ENCODE measurements at regions not wholly inside any gene's neighbourhood (a gene's known extent, or its start where the extent isn't known, plus 50 kb on each side); places are given as distances from the start of the nearest gene placed in this dataset.

GRCh38 chr14:36083317-36083716, 93.2 kb downstream of the PTCSC3 start:
- DNase-seq (ENCODE audit: low read depth): no peak

DNA sequence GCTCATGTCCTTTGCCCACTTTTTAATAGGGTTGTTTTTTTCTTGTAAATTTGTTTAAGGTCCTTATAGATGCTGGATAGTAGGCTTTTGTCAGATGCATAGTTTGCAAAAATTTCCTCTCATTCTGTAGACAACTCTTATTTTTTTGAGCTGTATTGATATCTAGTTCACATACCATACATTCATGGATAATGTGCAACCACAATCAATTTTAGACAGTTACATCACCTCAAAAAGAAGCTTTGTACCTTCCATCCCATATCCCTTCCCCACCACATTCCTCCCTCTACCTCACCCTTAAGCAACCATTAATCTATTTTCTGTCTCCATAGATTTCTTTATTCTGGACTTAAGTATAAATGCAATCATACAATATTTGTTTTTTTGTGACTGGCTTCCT, 98.4 kb downstream of the PTCSC3 start:
- no peak for DNase-seq (ENCODE audit: low read depth)

DNA sequence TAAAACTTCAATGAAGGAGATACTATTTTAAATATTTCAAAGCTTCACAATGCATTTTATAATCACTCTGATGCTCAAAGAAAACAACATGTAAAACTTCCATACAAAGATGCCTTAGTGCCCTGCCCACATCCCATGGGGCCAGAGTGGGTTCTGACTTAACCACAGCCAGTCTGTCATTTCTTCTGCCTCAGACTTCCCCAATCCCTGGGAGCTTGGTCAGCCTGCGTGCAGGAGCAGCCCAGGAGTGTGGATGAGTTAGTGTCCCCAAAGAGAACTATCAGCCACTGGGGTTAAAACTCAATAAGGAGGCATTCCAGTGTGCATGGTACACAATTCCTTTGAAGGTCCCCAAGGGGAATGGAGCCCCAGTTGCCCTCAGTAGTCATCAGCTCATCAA, 100.3 kb downstream of the PTCSC3 start:
- no peak for DNase-seq (ENCODE audit: low read depth)

GRCh38 chr14:36075203-36075602, 101.3 kb downstream of the PTCSC3 start:
- no peak for DNase-seq (ENCODE audit: low read depth)

GRCh38 chr14:36070720-36071043, 105.8 kb downstream of the PTCSC3 start:
- DNase-seq (ENCODE audit: low read depth): no peak

- peak; percentile 15 for DNase-seq (ENCODE audit: low read depth)
Observed at GRCh38 chr14:36070031-36070719, 106.3 kb downstream of the PTCSC3 start.

GRCh38 chr14:36069535-36069900, 107.0 kb downstream of the PTCSC3 start:
- DNase-seq (ENCODE audit: low read depth): peak; percentile 5

GRCh38 chr14:36068777-36069534, 107.6 kb downstream of the PTCSC3 start:
- no peak for DNase-seq (ENCODE audit: low read depth)

DNA sequence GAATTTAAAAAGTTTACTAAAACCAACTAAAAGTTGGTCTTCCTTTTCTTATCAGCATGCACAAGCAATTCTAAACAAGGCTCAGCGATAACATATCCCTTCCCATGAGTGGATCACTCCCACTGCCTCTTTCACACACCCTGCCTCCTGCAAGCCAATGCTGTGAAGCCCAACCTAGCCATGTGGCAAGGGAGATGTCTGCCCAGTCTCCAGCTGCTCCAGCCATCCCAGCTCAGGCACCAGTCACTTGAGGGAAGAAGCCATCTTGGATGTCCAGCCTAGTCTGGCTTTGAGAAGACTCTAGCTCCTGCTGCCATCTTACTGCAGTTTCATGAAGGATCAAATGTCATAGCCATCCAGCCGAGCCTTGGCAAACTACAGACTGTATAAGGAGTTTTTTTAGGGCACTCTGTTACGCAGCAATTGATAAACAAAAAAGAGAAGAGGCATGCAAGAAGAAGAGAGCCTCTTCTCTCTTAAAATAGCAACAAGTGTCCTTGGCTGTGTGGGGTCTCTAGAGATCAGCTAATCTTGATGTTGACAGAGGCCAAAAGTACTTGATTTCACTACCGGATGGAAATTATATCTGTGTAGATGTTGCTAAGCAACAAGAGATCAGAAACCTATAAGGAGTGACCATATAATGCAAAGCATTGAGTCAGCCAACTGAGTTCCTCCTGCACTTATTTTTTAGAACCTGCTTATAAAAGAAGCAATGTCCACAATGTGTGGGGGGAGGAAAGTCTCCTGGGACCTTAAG, 108.9 kb downstream of the PTCSC3 start:
- DNase-seq (ENCODE audit: low read depth): no peak

- no peak for DNase-seq (ENCODE audit: low read depth)
Observed at GRCh38 chr14:36066636-36067035, 109.9 kb downstream of the PTCSC3 start.

DNA sequence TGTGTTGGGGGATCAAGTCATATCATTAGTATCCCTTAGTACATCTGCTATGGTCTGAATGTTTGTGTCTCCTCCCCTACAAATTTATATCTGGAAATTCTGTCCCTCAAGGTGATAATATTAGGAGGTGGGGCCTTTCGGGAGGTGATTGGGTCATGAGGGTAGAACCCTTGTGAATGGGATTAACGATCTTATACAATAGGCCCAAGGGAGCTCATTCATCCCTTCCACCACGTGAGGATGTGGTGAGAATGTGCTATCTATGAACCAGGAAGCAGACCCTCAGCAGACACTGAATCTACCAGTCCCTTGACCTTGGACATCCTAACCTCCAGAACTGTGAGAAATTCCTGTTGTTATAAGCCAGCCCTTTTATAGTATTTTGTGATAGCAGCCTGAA, 110.7 kb downstream of the PTCSC3 start:
- DNase-seq (ENCODE audit: low read depth): no peak

DNA sequence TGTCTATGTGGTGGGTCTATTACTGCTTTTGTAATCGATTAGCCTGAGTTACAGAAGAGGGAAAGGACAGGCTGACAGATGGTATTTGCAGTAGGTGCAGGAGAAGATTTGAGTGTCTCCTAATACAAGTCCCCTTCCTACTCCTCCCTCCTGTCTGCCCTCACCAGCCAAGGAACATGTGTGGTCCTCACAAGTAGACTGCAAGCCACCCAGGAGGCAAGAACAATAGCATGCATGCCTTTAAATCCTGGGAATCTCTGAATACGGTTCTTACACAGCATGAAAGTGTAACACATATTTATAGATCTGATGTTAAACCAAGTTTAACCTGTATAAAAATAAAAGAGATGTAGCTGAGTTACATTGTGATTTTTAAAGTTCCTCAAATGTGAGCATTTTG, 117.0 kb downstream of the PTCSC3 start:
- no peak for DNase-seq (ENCODE audit: low read depth)

- DNase-seq (ENCODE audit: low read depth): no peak
Observed at GRCh38 chr14:36057452-36058116, 118.9 kb downstream of the PTCSC3 start.

DNA sequence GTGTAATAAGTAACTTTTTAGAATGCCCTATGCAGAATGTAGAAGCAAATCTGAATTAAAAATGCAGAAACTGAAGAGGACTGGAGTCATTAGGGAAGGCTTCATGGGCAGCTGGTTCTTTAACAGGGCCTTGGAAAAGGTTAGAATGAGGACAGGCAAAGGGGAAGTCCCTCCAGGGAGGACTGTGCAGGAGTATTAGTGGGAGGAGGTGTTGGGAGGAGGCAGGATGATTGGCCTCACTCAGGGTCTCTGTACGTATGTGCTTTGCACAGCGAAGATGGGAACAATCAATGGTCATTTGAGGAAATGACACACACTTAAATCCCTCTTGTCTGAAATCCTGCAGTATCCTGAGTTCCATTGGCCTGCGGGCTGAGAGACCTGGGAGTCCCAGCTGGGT, 119.7 kb downstream of the PTCSC3 start:
- DNase-seq (ENCODE audit: low read depth): no peak

- no peak for DNase-seq (ENCODE audit: low read depth)
Observed at GRCh38 chr14:36055681-36056225, 120.8 kb downstream of the PTCSC3 start.

- DNase-seq (ENCODE audit: low read depth): no peak
Observed at GRCh38 chr14:36055052-36055378, 121.5 kb downstream of the PTCSC3 start.

DNA sequence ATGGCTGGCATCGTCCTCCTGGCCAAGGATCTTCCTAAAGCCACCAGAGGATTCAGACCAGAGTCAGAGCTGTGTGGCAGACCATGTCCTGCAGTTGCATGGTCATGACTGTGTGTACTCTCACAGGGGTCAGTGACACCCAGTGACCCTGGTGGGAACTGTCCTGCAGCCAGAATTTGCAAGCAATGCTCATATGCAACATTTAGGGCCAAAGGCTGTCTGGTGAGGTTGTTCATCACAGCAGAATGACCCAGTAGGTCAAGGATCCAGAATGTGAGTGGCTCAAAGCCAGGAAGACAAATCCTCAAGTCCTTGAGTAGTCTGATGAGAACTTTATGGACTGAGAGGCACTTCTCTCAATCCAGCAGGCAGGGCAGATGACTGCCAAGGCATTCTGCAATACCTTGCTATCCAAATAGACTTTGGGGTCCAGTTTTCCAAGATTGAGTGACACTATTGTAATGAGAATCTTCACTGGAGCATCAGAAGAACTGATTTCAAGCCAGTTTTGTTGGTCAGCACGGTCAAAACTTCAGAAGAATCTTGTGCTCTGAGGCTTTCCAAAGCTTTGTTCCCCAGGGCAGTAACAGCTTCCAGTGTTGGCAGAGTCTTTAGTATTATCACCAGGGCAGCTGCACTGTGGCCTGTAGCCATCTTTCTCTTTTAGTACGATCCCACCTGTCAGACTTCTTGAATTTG, 122.0 kb downstream of the PTCSC3 start:
- DNase-seq (ENCODE audit: low read depth): no peak

- no peak for DNase-seq (ENCODE audit: low read depth)
Observed at GRCh38 chr14:36052681-36053080, 123.8 kb downstream of the PTCSC3 start.

DNA sequence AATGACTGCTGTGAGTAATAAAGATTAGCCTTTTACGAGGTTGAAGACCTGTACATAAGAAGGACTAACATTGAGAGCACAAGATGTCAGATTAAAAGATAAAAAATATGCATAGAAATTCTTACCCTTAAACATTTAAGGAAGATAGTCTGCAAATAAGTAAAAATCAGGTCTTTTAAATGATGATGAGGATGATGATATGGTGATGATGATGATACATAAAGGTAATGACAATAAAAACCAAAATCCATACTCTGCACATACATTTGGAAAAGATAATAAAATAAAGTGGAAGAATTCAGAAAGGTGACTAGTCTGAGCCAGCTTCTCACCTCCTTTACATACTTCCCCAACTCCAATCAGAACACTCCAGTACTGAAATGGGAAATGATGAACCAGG, 124.5 kb downstream of the PTCSC3 start:
- DNase-seq (ENCODE audit: low read depth): no peak

DNA sequence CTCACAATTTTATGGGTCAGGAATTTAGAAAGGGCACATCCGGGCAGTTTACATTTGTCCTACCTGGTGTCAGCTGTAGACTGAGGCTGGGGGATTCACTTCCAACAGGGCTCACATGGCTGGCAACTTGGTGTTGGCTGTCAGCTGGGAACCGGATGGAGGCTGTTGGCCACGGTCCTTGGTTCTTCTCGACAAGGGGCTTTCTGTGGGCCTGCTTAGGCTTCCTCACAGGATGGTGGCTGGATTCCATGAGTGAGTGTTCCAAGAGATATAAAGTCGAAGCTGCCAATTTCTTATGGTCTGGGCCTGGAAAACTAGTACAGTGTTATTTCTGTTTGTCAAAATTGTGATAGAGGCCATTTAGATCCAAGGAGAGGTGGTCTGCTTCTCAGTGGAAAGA, 127.9 kb downstream of the PTCSC3 start:
- DNase-seq (ENCODE audit: low read depth): no peak

DNA sequence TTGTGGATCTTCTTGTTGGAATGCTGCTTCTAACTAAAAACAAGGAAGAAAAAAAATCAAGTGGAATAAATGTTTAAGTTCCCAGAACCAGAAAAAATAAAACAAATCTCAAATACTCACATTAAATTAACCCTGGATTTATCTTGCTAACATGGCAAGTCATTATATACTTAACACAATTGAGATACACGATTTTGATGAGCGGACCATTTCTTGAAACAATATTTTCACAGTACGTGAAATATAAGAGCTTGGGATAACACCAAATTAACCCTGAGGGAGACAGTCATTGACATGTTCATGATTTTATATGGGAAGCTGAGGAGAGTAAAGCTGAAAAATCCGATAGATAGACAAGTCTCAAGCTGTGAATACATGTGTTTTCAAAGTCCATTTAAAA, 128.6 kb downstream of the PTCSC3 start:
- DNase-seq (ENCODE audit: low read depth): no peak

GRCh38 chr14:36035675-36036074, 140.8 kb downstream of the PTCSC3 start:
- DNase-seq (ENCODE audit: low read depth): no peak
